ENCODE measurements at regions not wholly inside any gene's neighbourhood (a gene's known extent, or its start where the extent isn't known, plus 50 kb on each side); places are given as distances from the start of the nearest gene placed in this dataset.

GRCh38 chr9:108478431-108479332 lies 377.1 kb downstream of the ACTL7B start:
- WGBS (ENCODE audit: extremely low coverage, insufficient read length, low lambda C conversion rate): no CpG with 5 or more reads among the region's 11 CpGs
- no peak overlapping the region for H4K91ac ChIP-seq (ENCODE audit: insufficient read length, low read depth, low read length)
- H3K4ac ChIP-seq (ENCODE audit: low read depth, low read length): no peak overlapping the region
- Mint-ChIP-seq H3K27ac (no peak overlapping the region), H3K27me3 (ENCODE audit: low read depth) (no peaks in the 10 kb centered on the region), H3K36me3 (ENCODE audit: insufficient read depth in 1 of 3, low read depth in 3 of 3) (no peaks in the 10 kb centered on the region), H3K4me1 (peaks cover 12 to 15% of the 10 kb centered on the region in 2 experiments), H3K4me3 (no peak overlapping the region), H3K9me3 (no peaks in the 10 kb centered on the region)
- H3K23me2 ChIP-seq (ENCODE audit: insufficient read length, low read depth, low read length, poor library complexity, severe bottlenecking): no peaks in the 10 kb centered on the region
- no peak overlapping the region for H3T11ph ChIP-seq (ENCODE audit: low read length)
- 0 out of 3 replicates have a peak, but pooled peaks have one; percentile 11 for TF ChIP-seq CTCF (conservative IDR thresholded peaks at IDR 0.05)
- no peak overlapping the region for H3K56ac ChIP-seq (ENCODE audit: insufficient read length, low read depth, low read length)
- H4K8ac ChIP-seq (replicated peaks; ENCODE audit: insufficient read length, low read depth, low read length): no peak overlapping the region
- no peaks in the 10 kb centered on the region for H3K27me3 ChIP-seq (ENCODE audit: insufficient read depth, low read length)
- no peak overlapping the region for H2BK5ac ChIP-seq (ENCODE audit: insufficient read length, low read length)
- no peak overlapping the region for H3K14ac ChIP-seq (ENCODE audit: insufficient read depth, low read length)
- no peak overlapping the region for H2AFZ ChIP-seq (ENCODE audit: low read length)
- H4K20me1 ChIP-seq (ENCODE audit: control insufficient read depth, insufficient read depth, insufficient read length): no peaks in the 10 kb centered on the region
- no peak overlapping the region for H2BK12ac ChIP-seq (ENCODE audit: insufficient read length, low read depth, low read length)
- no peak overlapping the region for H3K4me2 ChIP-seq (ENCODE audit: insufficient read depth, insufficient read length, low read length)
- H2BK120ac ChIP-seq (ENCODE audit: low read depth, low read length, poor library complexity, severe bottlenecking): no peak overlapping the region
- H3K79me2 ChIP-seq (ENCODE audit: insufficient read depth, low read length): no peaks in the 10 kb centered on the region
- no peak overlapping the region for H3K18ac ChIP-seq (ENCODE audit: insufficient read length, low read depth, low read length)
- no peak overlapping the region for H2BK15ac ChIP-seq (ENCODE audit: low read depth, low read length)
- H3K9ac ChIP-seq (ENCODE audit: extremely low read depth, insufficient read length, low read length): no peak overlapping the region
- H3K27ac ChIP-seq (ENCODE audit: insufficient read length, low read depth, low read length): no peak overlapping the region
- H3K23ac ChIP-seq (ENCODE audit: insufficient read length, low read depth, low read length): no peak overlapping the region
- H3K4me1 ChIP-seq (ENCODE audit: insufficient read depth, low read length): peaks cover 3% of the 10 kb centered on the region; the same call in 1 of the 2 replicates
- H2BK20ac ChIP-seq (ENCODE audit: low read depth, low read length, poor library complexity, severe bottlenecking): no peak overlapping the region
- no peaks in the 10 kb centered on the region for H3K9me3 ChIP-seq (ENCODE audit: control insufficient read depth, low read depth, low read length)
- no peak for DNase-seq
- no peak overlapping the region for H2AK5ac ChIP-seq (ENCODE audit: insufficient read length, low read length)
- H4K5ac ChIP-seq (ENCODE audit: insufficient read length, low read depth, low read length): no peak overlapping the region
- H3K79me1 ChIP-seq (ENCODE audit: insufficient read depth, low read depth, low read length, poor library complexity, severe bottlenecking): no peaks in the 10 kb centered on the region
